GM19438 (cell line): ENCODE measurements at regions not wholly inside any gene's neighbourhood (a gene's known extent, or its start where the extent isn't known, plus 50 kb on each side); places are given as distances from the start of the nearest gene placed in this dataset.
"Not testable (repeated sequence)": the region's sequence is repeated elsewhere in the genome, so short reads cannot be mapped to it uniquely, and the experiment has no call there.

Experiments
- ATAC-seq: cut with Tn5 transposase; IDR thresholded peaks from one replicate; pipeline ENCODE4 v1.9.1; 2021; ENCODE audit warnings: low read depth; ENCODE audit not compliant: unreplicated experiment

- peak; percentile 76 for ATAC-seq
Observed at GRCh38 chr20:23142162-23143050, 56.3 kb upstream of the CD93 start.

- ATAC-seq, result no peak
Observed at GRCh38 chr20:23141450-23142161, 55.5 kb upstream of the CD93 start.

DNA sequence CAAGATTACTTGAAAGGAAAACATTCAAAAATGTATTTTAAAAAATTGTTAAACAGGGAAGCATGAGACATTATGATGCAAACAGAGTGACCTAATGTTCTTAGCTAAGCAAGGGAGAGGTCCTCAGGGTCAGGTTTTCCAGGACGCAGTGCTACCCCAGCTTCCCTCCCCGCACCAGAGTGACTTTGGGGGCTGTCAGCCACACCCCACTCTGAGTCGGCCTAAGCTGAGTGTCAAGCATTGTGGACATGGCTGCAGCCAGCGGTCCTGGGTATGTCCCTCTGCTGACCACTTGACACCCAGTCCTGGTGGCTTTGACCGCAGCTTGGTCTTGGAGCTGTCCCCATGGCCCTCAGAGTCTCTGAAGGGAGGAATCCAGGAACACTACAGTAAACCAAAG, 54.9 kb upstream of the CD93 start:
- no peak for ATAC-seq

DNA sequence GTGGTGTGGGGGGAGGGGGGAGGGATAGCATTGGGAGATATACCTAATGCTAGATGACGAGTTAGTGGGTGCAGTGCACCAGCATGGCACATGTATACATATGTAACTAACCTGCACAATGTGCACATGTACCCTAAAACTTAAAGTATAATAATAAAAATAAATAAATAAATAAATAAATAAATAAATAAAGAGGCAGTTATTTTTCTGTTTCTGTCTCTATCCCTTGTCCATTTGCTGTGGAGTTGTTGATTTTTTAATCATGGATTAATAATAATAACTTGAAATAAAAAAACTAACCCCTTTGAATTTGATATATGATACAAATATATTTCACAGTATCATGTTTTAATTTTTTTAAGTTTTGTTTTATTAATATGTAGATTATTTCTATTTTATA, 53.9 kb upstream of the CD93 start:
- ATAC-seq, result not testable (repeated sequence)

- no peak for ATAC-seq
Observed at GRCh38 chr20:23139524-23139923, 53.4 kb upstream of the CD93 start.

DNA sequence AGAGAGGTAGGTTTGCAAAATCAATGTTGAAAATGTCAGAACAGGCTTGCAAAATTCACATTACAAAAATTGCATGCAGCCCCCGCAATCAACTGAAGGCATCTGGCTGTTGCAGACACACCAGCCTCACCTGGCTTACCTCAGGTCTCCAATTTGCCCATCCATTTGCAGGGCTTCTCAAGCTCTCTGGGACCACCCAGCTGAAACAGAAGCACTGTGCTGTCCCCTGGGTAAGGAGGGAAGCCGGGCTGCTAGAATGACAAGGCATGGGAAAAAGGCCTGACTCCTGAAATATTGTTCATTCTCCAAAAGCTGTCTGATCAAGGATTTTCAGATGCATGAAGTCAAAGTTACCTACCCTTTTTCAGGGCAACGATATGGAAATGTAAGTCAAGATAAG, 52.6 kb upstream of the CD93 start:
- ATAC-seq, result no peak

- no peak for ATAC-seq
Observed at GRCh38 chr20:23138226-23138625, 52.1 kb upstream of the CD93 start.

DNA sequence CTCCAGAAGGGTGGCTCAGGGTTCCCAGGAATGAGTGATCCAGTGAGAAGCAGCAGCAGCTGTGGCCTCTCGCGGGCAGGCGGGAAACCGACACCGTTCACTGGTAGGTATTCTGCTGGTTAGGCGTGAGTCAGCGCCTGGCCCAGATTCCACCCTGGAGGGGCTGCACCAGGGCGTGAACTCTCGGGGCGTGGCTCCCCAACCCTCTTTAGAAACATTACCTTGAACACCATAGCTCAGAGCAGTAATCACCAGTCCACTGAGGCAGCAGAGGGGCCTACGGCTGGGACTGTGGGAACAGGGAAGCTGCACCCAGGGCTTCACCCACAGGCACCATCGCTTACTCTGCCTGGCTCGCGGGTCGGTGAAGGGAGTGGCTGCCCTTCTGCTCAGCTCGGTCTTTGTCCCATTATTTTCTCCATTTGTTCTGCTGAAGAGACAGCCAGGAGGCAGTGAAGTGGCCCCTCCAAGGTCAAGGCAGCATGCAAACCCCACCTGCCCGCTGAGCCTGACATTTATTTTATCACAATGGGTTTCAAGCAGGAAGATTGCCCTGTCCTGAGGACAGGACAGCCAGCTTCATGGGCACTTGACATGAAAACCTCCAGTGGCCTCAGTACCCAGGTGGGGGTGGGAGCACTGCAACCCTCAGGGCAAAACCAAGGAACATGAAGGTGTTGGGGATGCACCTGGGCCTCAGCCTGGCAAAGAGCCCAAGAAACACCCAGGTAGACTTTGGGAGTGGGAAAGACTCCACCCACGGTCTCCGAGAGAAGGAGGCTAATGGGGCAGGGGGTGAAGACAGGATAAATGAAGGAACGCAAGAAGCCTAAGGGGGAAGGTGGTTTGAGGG, 51.0 kb upstream of the CD93 start:
- no peak for ATAC-seq

- ATAC-seq, result no peak
Observed at GRCh38 chr20:23135449-23136420, 49.6 kb upstream of the CD93 start.
